IPS-18a (cell line): ENCODE measurements at regions not wholly inside any gene's neighbourhood (a gene's known extent, or its start where the extent isn't known, plus 50 kb on each side); places are given as distances from the start of the nearest gene placed in this dataset.
"Not testable (repeated sequence)": the region's sequence is repeated elsewhere in the genome, so short reads cannot be mapped to it uniquely, and the experiment has no call there.

Experiments used
- H3K27ac ChIP-seq: one replicate; pipeline ENCODE4 v1.5.1; 2013; ENCODE audit warnings: low read length
- H3K27me3 ChIP-seq: one replicate; pipeline ENCODE4 v1.6.1; 2013; ENCODE audit warnings: mild to moderate bottlenecking, low read length; ENCODE audit not compliant: control insufficient read depth, insufficient read depth
- H3K36me3 ChIP-seq: one replicate; pipeline ENCODE4 v1.6.1; 2013; ENCODE audit warnings: low read depth, low read length; ENCODE audit not compliant: control insufficient read depth
- H3K4me1 ChIP-seq: one replicate; pipeline ENCODE4 v1.6.1; 2013; ENCODE audit warnings: low read depth, low read length; ENCODE audit not compliant: control insufficient read depth
- H3K4me3 ChIP-seq: one replicate; pipeline ENCODE4 v1.5.1; 2013; ENCODE audit warnings: low read length
- H3K9ac ChIP-seq: one replicate; pipeline ENCODE4 v1.6.1; 2013; ENCODE audit warnings: mild to moderate bottlenecking, low read length, moderate library complexity
- H3K9me3 ChIP-seq: one replicate; pipeline ENCODE4 v1.6.1; 2013; ENCODE audit warnings: low read depth, low read length; ENCODE audit not compliant: control insufficient read depth

DNA sequence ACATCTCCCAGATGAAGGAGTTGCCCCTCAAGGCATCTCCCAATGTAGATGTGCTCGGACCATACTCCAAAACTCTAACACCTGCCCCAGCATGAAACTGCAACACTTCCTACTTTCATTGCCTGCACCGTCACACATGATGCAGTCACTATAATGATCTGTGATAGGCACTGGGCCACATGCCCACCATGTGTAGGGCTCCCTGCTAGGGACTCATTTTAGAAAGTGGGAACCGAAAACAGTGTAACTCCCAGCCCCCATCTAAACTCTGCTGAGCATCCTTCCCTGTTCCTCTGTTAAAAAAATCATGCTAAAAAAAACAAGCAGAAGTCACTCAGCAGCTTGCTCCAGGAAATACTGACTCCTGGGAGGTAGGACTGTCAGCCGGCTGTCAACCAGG, 496.1 kb upstream of the RAB6C start:
- Histone ChIP-seq H3K4me3 (no peak overlapping the region), H3K9me3 (no peaks in the 10 kb centered on the region), H3K27ac (no peak overlapping the region), H3K36me3 (no peaks in the 10 kb centered on the region), H3K4me1 (peaks cover 8% of the 10 kb centered on the region), H3K27me3 (no peaks in the 10 kb centered on the region), H3K9ac (no peak overlapping the region)

DNA sequence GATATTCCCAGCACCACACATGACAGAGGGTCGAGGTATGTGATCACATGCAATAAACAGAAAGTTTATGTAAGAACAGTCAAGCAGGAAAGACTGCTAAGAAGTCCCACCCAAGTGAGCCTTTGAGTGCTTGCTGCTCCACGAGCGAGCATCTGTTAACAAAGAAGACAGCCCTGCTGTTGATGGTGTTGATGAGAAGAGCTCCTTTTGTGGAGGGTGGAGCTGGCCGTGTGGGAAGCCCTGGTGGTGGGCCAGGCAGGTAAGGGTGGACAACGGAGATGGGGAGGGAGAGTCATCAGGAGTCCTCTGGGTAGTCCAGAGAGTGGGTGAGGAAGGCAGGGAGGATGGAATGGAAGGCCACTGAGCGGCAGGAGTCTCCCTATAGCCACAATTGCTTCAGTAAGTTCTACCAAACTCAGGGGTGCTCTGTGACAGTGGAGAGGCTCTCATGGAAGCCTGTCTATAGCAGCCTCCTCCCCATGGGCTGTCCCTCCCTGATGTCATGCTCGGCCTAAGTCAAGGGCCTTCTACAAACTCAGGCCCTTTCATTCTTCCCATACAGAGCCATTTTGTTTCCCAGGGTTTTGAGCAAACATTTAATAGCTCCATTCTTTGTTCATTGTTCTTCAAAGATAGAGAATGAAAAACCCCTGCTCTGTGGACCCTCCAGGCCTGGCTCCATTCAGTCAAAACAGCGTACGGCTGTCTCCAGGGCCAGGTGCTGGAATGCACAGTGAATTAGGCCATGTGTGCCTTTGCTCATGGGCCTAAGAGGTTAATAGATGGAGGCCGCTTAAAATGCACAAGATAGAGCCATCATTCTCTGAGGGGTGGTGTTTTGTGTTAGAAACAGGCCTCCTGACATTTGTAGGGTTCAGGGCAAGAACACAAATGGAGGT, 494.2 kb upstream of the RAB6C start:
- Histone ChIP-seq H3K36me3 (no peaks in the 10 kb centered on the region), H3K9me3 (no peaks in the 10 kb centered on the region), H3K4me1 (peaks cover 2% of the 10 kb centered on the region), H3K9ac (no peak overlapping the region), H3K27ac (no peak overlapping the region), H3K4me3 (no peak overlapping the region), H3K27me3 (no peaks in the 10 kb centered on the region)

DNA sequence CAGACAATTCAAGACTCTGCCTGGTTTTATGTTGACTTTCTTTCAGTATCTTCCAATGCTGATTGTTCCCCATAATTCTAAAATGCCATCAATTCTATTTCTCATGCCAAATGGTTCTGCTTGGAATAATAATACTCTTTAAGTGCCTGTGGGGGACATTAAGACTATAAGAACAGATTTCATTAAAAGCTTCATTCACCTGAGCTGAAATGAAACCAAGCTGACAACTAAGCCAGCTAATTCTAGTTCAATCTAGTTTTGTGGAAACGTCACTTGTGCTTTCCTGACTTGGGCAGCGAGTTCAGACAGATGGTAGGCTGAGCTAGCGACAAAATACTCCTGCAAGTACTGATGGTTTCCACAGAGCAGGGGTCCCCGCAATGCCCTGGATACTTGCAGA, 491.1 kb upstream of the RAB6C start:
- no peaks in the 10 kb centered on the region for H3K27me3 ChIP-seq
- H3K9ac ChIP-seq = no peak overlapping the region
- H3K27ac ChIP-seq = no peak overlapping the region
- no peaks in the 10 kb centered on the region for H3K36me3 ChIP-seq
- no peaks in the 10 kb centered on the region for H3K9me3 ChIP-seq
- H3K4me3 ChIP-seq = no peak overlapping the region
- H3K4me1 ChIP-seq = no peaks in the 10 kb centered on the region

DNA sequence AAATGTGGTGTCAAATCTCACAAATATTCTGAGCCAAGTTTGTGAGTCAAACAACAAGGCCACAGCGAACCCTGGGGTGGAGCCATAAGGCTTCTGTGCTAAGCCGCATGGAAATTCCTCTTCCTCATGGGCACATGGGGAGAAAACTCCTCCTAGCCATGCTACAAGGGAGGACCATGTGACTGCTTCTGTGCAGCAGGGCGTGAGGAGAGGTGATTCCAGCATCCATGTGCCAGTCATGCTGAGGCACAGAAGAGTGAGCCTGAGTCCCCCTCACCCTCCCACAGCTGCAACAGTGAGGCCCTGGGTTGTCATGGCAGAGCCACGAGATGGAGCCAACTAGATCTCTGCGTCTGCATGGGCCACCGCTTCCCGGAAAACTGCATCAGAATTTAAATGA, 488.8 kb upstream of the RAB6C start:
- Histone ChIP-seq H3K4me3 (no peak overlapping the region), H3K9me3 (no peaks in the 10 kb centered on the region), H3K9ac (no peak overlapping the region), H3K27ac (no peak overlapping the region), H3K27me3 (no peaks in the 10 kb centered on the region), H3K4me1 (no peaks in the 10 kb centered on the region), H3K36me3 (no peaks in the 10 kb centered on the region)

DNA sequence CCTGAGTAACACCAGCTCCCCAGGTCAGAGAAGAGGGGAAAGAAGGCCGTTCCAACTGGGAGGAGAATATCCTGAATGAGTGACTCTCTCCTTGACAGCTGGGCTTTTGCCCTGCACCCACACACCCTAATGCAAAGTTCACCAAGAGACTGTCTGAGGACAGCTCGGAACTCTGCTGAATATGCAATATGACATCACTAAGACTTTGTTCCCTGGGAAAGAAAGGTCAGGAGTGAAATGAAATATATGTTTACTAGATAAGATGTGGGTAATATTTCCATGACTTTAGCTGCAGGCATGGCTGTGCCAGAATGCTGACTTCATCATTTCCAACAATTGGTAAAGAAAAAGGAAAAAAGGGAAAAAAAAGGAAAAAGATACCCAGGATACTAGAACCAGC, 488.2 kb upstream of the RAB6C start:
- no peaks in the 10 kb centered on the region for H3K9me3 ChIP-seq
- H3K4me3 ChIP-seq = no peak overlapping the region
- H3K9ac ChIP-seq = no peak overlapping the region
- H3K27ac ChIP-seq = no peak overlapping the region
- no peaks in the 10 kb centered on the region for H3K4me1 ChIP-seq
- no peaks in the 10 kb centered on the region for H3K36me3 ChIP-seq
- no peaks in the 10 kb centered on the region for H3K27me3 ChIP-seq

DNA sequence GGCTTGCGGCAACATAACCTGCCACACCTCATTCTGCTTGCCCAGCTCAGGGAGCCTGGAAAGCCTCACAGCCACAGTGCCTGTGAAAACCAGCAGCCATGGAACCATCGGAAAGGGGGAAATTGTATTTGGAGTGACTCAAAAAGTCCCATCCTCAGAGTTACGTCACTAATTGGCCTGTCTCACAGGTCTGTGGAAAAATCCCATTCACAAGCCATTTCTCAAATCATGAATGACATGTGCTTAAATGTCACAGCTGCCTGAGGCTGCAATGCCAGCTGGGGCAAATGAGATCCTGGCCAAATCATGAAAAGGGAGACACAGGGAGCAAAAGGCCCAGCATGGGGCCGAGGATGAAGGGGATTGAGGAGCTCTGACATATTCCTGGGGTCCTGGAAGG, 486.9 kb upstream of the RAB6C start:
- H3K27ac ChIP-seq = no peak overlapping the region
- H3K36me3 ChIP-seq = no peaks in the 10 kb centered on the region
- no peaks in the 10 kb centered on the region for H3K27me3 ChIP-seq
- no peak overlapping the region for H3K4me3 ChIP-seq
- no peaks in the 10 kb centered on the region for H3K9me3 ChIP-seq
- H3K4me1 ChIP-seq = no peaks in the 10 kb centered on the region
- H3K9ac ChIP-seq = no peak overlapping the region

DNA sequence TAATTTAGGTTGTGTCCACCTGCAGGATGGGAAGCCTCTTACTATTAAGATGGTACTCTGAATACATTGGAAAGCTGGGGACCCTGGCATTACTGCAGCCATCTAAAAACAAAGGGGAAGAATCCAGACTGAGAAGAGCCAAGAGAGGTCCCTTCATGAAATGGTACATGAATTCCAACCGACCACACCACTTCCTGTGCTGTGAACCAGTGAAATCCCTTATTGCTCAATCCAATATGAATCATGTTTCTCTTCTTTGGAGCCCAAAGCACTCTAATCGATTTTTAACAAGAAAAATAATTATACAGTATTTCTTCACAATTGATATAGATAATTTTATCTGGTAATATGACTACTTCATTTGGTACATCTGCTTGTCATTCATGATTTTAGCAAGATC, 479.7 kb upstream of the RAB6C start:
- H3K9me3 ChIP-seq = no peaks in the 10 kb centered on the region
- no peaks in the 10 kb centered on the region for H3K36me3 ChIP-seq
- H3K4me3 ChIP-seq = no peak overlapping the region
- H3K4me1 ChIP-seq = no peaks in the 10 kb centered on the region
- H3K27me3 ChIP-seq = no peaks in the 10 kb centered on the region
- no peak overlapping the region for H3K27ac ChIP-seq
- H3K9ac ChIP-seq = no peak overlapping the region

DNA sequence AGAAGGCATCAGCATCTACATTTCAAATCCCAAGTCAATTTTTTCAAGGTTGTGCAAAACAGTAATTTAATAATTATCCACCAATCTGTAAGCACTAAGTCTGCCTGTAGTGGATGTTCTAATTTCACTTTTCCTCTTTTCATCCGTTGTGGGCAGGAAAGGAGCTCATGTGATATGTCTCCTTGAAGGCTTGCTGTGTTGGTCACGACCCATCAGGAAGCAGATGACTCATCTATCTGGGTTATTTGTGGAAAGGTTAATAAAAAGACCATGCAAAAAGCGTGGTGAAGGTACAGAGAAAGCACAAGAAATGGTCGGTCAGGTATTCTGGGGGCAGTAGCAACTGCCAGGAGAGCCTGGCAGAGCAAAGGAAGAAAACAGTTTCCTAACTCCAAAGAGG, 476.7 kb upstream of the RAB6C start:
- H3K4me3 ChIP-seq = no peak overlapping the region
- no peaks in the 10 kb centered on the region for H3K27me3 ChIP-seq
- no peak overlapping the region for H3K27ac ChIP-seq
- no peaks in the 10 kb centered on the region for H3K4me1 ChIP-seq
- no peaks in the 10 kb centered on the region for H3K36me3 ChIP-seq
- H3K9ac ChIP-seq = no peak overlapping the region
- H3K9me3 ChIP-seq = no peaks in the 10 kb centered on the region

DNA sequence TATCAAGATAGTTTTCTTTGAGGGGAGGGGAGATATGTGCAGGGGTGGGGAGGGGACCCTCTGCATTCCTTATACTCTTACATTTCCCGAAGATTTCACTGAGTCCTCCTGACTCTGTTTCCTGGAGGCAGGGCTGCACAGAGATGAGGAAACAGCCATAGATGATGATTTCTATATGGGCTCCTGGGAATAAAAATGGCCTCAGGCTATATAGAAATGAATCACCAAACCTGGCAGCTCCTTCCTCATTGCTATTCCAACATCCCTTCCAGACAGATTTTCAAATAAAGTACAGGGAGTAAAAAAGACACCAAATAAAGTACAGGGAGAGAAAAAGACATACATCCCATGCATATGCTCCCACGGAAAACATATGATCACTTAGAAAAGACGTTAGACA, 474.8 kb upstream of the RAB6C start:
- Histone ChIP-seq H3K27ac (no peak overlapping the region), H3K9me3 (no peaks in the 10 kb centered on the region), H3K9ac (no peak overlapping the region), H3K4me1 (no peaks in the 10 kb centered on the region), H3K36me3 (no peaks in the 10 kb centered on the region), H3K4me3 (no peak overlapping the region), H3K27me3 (no peaks in the 10 kb centered on the region)

DNA sequence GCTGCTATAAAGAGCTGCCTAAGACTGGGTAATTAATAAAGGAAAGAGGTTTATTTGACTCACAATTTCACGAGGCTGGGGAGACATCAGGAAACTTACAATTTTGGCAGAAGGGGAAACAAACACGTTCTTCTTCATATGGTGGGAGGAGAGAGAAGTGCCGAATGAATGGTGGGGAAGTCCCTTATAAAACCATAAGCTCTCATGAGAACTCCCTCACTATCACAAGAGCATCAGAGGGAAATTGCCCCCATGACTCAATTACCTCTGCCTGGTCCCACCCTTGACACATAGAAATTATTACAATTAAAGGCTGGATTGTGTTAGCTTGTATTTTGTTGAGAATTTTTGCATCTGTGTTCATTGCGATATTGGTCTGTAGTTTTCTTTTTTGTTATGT, 460.5 kb upstream of the RAB6C start:
- Histone ChIP-seq H3K4me1 (no peaks in the 10 kb centered on the region), H3K27me3 (no peaks in the 10 kb centered on the region), H3K4me3 (no peak overlapping the region), H3K9me3 (peaks cover 7% of the 10 kb centered on the region), H3K36me3 (no peaks in the 10 kb centered on the region), H3K9ac (no peak overlapping the region), H3K27ac (no peak overlapping the region)

DNA sequence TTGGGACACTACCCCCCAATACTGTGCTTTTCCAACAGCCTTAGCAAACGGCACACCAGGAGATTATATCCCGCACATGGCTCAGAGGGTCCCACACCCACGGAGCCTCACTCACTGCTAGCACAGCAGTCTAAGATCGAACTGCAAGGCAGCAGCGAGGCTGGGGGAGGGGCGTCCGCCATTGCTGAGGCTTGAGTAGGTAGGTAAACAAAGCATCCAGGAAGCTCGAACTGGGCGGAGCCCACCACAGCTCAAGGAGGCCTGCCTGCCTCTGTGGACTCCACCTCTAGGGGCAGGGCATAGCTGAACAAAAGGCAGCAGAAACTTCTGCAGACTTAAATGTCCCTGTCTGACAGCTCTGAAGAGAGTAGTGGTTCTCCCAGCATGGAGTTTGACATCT, 447.3 kb upstream of the RAB6C start:
- H3K27ac ChIP-seq, H3K9ac ChIP-seq, H3K4me1 ChIP-seq, H3K27me3 ChIP-seq, H3K4me3 ChIP-seq, H3K9me3 ChIP-seq, H3K36me3 ChIP-seq: not testable (repeated sequence)

DNA sequence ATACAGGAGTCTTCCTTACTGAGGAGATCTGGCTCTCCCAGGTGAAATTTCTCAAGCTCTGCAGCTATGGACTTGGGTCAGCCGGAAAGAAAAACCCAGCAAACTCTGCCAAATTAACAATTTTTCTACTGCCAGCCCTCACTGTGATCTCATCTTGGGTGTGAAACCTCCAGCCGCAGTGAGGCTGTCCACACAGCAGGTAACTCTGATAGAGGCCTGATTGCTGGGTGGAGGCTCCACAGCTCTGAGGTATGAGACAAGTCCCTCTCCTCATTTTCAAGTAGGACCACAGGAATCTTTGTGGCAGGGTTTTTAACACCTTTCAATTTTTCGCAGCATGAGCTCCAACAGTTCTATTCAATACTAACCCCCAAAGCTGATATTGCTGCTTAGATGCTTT, 430.6 kb upstream of the RAB6C start:
- no peaks in the 10 kb centered on the region for H3K27me3 ChIP-seq
- H3K27ac ChIP-seq = no peak overlapping the region
- H3K9me3 ChIP-seq = peaks cover under 1% of the 10 kb centered on the region
- H3K4me3 ChIP-seq = no peak overlapping the region
- no peak overlapping the region for H3K9ac ChIP-seq
- H3K4me1 ChIP-seq = no peaks in the 10 kb centered on the region
- H3K36me3 ChIP-seq = no peaks in the 10 kb centered on the region
